Loucy (cell line): ENCODE measurements at regions not wholly inside any gene's neighbourhood (a gene's known extent, or its start where the extent isn't known, plus 50 kb on each side); places are given as distances from the start of the nearest gene placed in this dataset.

ENCODE experiments used
- H2AFZ ChIP-seq: fragments of 200-600 bp; sonication (generic); 2 replicates; pipeline ENCODE4 v1.6.0; 2016; ENCODE audit warnings: antibody characterized with exemption, mild to moderate bottlenecking, low read length, moderate library complexity
- H3F3A ChIP-seq: fragments of 200-600 bp; 2 replicates; pipeline ENCODE4 v1.6.0; 2016; ENCODE audit warnings: antibody characterized with exemption, low read depth, mild to moderate bottlenecking
- H3K27me3 ChIP-seq: fragments of 200-600 bp; sonication (generic); 2 replicates; pipeline ENCODE4 v1.6.1; 2014; ENCODE audit warnings: low read length, mild to moderate bottlenecking; ENCODE audit not compliant: insufficient read depth, poor library complexity, severe bottlenecking
- H3K36me3 ChIP-seq: fragments of 200-600 bp; sonication (generic); 2 replicates; pipeline ENCODE4 v1.6.1; 2016; ENCODE audit warnings: low read length; ENCODE audit not compliant: insufficient read depth
- H3K4me1 ChIP-seq: fragments of 200-600 bp; sonication (generic); 2 replicates; pipeline ENCODE4 v1.5.1; 2014; ENCODE audit warnings: low read length, mild to moderate bottlenecking; ENCODE audit not compliant: insufficient read depth, poor library complexity, severe bottlenecking
- H3K4me2 ChIP-seq: fragments of 200-600 bp; sonication (generic); 2 replicates; pipeline ENCODE4 v1.6.0; 2014; ENCODE audit warnings: antibody characterized with exemption, low read length, low read depth, mild to moderate bottlenecking; ENCODE audit not compliant: poor library complexity, severe bottlenecking
- H3K4me3 ChIP-seq: fragments of 200-600 bp; sonication (generic); 2 replicates; pipeline ENCODE4 v1.5.1; 2014; ENCODE audit warnings: low read length, mild to moderate bottlenecking, mixed read lengths; ENCODE audit not compliant: poor library complexity, severe bottlenecking
- H3K79me2 ChIP-seq: fragments of 200-600 bp; sonication (generic); 2 replicates; pipeline ENCODE4 v1.6.1; 2014; ENCODE audit warnings: low read length; ENCODE audit not compliant: insufficient read depth
- H3K9ac ChIP-seq: fragments of 200-600 bp; sonication (generic); 2 replicates; pipeline ENCODE4 v1.6.0; 2014; ENCODE audit warnings: mild to moderate bottlenecking, low read depth, low read length, moderate library complexity; ENCODE audit not compliant: poor library complexity, severe bottlenecking
- H3K9me2 ChIP-seq: fragments of 200-600 bp; sonication (generic); replicated peaks from 2 replicates; pipeline ENCODE4 v1.6.1; 2016; ENCODE audit warnings: low read depth, low read length, mixed read lengths
- H3K9me3 ChIP-seq: fragments of 200-600 bp; sonication (generic); 2 replicates; pipeline ENCODE4 v1.6.1; 2014; ENCODE audit warnings: mild to moderate bottlenecking, antibody characterized with exemption, low read length, low read depth; ENCODE audit not compliant: insufficient read depth
- H4K20me1 ChIP-seq: fragments of 200-600 bp; sonication (generic); 2 replicates; pipeline ENCODE4 v1.6.0; 2014; ENCODE audit warnings: antibody characterized with exemption, low read length, mild to moderate bottlenecking; ENCODE audit not compliant: insufficient read depth, poor library complexity, severe bottlenecking
- EZH2phosphoT487 ChIP-seq: fragments of 200-600 bp; IDR thresholded peaks from 2 replicates; pipeline ENCODE4 v1.6.1; 2018; ENCODE audit warnings: antibody characterized with exemption, mild to moderate bottlenecking, moderate library complexity, borderline replicate concordance
- TF ChIP-seq, protein P1 (sequence below): fragments of 200-600 bp; sonication (generic); conservative IDR thresholded peaks from 2 replicates; pipeline ENCODE4 v1.5.1; 2014; ENCODE audit warnings: mild to moderate bottlenecking, antibody characterized with exemption, low read length

DNA sequence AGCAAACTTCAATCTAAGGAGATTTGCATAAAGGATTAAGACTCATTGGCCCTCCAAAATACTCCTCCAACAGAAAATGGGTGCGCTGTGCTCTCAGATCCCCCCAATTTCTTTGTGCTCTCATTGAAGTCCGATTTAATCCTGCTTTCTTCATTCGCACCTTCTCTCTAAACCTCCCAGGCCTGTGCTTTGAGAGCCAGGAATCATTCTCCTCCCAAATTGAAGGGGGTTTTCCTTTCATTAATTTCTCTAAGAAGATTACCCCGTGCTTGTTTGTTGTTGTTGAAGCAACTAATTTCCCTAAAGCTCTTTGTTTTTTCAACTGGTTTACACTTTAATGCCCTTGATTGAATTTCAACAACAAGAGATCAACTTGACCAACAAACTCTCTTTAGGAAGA, 304.2 kb upstream of the IRX3 start:
- H3K27me3 ChIP-seq = no peaks in the 10 kb centered on the region
- no peaks in the 10 kb centered on the region for H3K36me3 ChIP-seq
- peaks cover 6% of the 10 kb centered on the region for H3K4me1 ChIP-seq
- H3K4me3 ChIP-seq = no peak overlapping the region
- no peak overlapping the region for H3K9ac ChIP-seq
- no peak overlapping the region for H2AFZ ChIP-seq
- no peak overlapping the region for H3K4me2 ChIP-seq
- H3F3A ChIP-seq = no peaks in the 10 kb centered on the region
- no peaks in the 10 kb centered on the region for H4K20me1 ChIP-seq
- TF ChIP-seq EZH2phosphoT487 = no peak
- TF ChIP-seq, protein P1, sequence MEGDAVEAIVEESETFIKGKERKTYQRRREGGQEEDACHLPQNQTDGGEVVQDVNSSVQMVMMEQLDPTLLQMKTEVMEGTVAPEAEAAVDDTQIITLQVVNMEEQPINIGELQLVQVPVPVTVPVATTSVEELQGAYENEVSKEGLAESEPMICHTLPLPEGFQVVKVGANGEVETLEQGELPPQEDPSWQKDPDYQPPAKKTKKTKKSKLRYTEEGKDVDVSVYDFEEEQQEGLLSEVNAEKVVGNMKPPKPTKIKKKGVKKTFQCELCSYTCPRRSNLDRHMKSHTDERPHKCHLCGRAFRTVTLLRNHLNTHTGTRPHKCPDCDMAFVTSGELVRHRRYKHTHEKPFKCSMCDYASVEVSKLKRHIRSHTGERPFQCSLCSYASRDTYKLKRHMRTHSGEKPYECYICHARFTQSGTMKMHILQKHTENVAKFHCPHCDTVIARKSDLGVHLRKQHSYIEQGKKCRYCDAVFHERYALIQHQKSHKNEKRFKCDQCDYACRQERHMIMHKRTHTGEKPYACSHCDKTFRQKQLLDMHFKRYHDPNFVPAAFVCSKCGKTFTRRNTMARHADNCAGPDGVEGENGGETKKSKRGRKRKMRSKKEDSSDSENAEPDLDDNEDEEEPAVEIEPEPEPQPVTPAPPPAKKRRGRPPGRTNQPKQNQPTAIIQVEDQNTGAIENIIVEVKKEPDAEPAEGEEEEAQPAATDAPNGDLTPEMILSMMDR = no peak
- H3K79me2 ChIP-seq = no peaks in the 10 kb centered on the region
- no peaks in the 10 kb centered on the region for H3K9me2 ChIP-seq
- no peaks in the 10 kb centered on the region for H3K9me3 ChIP-seq

- Histone ChIP-seq H3K36me3 (no peaks in the 10 kb centered on the region), H3K4me1 (peaks cover 6% of the 10 kb centered on the region), H3K9ac (no peak overlapping the region), H3K4me2 (no peak overlapping the region), H4K20me1 (no peaks in the 10 kb centered on the region), H3F3A (no peaks in the 10 kb centered on the region), H3K27me3 (no peaks in the 10 kb centered on the region), H3K9me2 (no peaks in the 10 kb centered on the region), H3K9me3 (no peaks in the 10 kb centered on the region), H2AFZ (no peak overlapping the region), H3K79me2 (no peaks in the 10 kb centered on the region), H3K4me3 (no peak overlapping the region)
- TF ChIP-seq, protein P1 = no peak
- TF ChIP-seq EZH2phosphoT487 = no peak
Measured at GRCh38 chr16:54589326-54589725, 302.7 kb upstream of the IRX3 start.

GRCh38 chr16:54588026-54588425, 301.4 kb upstream of the IRX3 start:
- H2AFZ ChIP-seq = peak overlapping the region; percentile 89
- no peaks in the 10 kb centered on the region for H3K79me2 ChIP-seq
- peaks cover 6% of the 10 kb centered on the region for H3K4me1 ChIP-seq
- H3K4me3 ChIP-seq = no peak overlapping the region
- H4K20me1 ChIP-seq = no peaks in the 10 kb centered on the region
- no peaks in the 10 kb centered on the region for H3K36me3 ChIP-seq
- H3K27me3 ChIP-seq = no peaks in the 10 kb centered on the region
- no peaks in the 10 kb centered on the region for H3F3A ChIP-seq
- H3K9me3 ChIP-seq = no peaks in the 10 kb centered on the region
- no peak for TF ChIP-seq EZH2phosphoT487
- TF ChIP-seq, protein P1 = no peak
- H3K9ac ChIP-seq = no peak overlapping the region
- H3K4me2 ChIP-seq = no peak overlapping the region
- no peaks in the 10 kb centered on the region for H3K9me2 ChIP-seq
